Stimulated activated CD8-positive, alpha-beta memory T cell treated with anti-CD3 and anti-CD28 coated beads, Interleukin-7, amount 100 ng/mL, for 24 hours (primary cell): ENCODE measurements at regions not wholly inside any gene's neighbourhood (a gene's known extent, or its start where the extent isn't known, plus 50 kb on each side); places are given as distances from the start of the nearest gene placed in this dataset.
"Not testable (repeated sequence)": the region's sequence is repeated elsewhere in the genome, so short reads cannot be mapped to it uniquely, and the experiment has no call there.

ENCODE experiments used
- DNase-seq: peaks from one replicate; pipeline ENCODE4 v3.0.0-alpha.2; 2020; ENCODE audit warnings: low read depth

DNA sequence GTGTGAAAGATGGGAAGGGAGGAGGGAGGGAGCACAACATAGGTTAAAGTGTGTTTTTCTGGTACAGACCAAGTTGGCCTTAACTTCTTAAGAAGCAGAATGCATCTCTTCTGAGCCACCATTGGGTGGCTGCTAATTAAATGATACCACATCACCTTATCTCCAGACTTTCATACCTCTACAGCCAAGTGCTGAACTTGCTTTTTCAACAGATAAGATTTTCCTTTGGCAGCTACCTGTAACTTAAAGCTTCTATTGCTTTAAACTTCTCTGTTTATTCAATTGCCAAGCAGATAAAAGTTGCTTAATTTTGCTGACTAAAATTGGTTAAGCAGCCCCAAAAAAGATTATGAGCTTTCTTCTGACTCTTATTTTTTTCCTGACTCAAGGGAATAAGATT, 292.4 kb upstream of the SGO1 start:
- no peak for DNase-seq

DNA sequence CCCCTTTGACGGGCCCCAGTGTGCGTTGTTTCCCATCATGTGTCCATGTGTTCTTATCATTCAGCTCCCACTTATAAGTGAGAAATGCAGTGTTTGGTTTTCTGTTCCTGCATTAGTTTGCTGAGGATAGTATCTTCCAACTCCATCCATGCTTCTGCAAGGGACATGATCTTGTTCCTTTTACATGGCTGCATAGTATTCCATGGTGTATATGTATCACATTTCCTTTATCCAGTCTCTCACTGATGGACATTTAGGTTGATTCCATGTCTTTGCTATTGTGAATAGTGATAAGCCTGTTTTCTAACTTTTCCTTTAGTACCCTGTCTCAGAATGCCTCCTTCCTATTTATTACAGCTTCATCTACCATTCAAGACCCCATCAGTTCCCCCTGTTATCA, 278.2 kb upstream of the SGO1 start:
- not testable (repeated sequence) for DNase-seq

GRCh38 chr3:20462723-20463122, 276.7 kb upstream of the SGO1 start:
- no peak for DNase-seq

DNA sequence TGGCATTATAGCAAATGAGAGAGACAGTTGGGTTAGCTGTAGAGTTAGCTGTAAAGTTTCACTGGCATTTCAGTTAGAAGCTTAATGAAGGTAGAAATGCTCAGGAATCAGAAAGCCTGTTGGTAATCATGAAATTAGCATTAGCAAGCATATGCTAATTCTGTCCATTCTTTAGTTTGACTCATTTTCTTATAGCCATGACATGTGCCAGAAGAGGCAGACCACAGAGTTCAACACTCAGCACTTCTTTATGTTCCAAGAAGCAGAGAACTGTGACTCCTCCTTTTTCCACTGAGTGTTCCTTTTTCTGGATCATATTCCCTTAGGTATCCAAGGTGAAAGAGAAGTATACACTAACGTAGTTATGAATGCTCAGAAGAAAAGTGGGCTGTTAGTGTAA, 276.2 kb upstream of the SGO1 start:
- no peak for DNase-seq

DNA sequence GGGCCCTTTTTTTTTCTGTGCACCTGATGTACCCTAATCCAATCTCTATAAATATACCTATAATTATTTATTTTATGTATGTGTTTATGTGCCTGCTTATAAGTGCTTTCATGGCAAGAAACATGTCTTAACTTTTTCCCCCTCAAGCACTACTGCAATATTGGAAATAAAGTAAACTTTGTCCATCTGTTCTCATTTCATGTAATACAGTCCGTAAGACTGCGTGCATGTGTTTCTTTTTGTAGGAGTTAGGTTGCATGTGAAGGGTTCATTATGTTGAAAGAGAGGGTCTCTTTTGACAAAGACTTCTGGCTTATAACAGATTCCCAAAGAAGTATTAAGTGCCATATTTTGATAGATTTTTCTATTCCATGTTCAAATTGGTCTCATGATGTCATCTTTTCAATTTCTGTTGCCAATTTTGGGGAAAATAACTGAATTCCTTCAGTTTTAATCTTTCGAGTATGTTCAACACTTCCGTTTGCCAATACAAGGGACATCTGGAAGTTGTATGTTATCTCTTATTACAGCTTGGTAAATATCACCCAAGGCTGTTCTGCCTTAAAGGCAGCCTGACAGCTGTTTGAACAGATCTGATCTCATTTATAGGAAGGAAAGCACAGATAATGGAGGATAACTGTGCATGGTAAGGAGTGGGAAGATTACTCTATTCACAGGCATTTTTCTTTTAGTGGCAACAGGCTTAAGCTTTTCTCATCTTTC, 273.1 kb upstream of the SGO1 start:
- no peak for DNase-seq

DNA sequence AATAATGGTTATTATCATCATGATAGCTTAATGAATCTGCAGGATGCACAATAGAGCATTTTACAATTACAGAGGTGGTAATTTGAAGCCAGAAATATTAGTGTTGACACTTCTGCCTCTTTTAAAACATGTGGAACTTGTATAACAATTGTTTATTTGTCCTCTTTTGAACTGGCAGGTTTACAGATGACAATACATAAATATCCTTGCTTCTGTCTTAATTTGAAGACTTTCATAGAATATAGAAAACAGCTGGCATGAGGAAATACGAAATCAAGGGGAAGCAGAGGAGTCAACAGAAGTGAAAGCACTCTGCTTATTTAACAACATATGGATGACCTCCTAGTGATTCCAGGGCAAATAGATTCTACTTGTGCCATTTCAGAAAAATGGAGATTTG, 270.5 kb upstream of the SGO1 start:
- DNase-seq, result no peak

DNA sequence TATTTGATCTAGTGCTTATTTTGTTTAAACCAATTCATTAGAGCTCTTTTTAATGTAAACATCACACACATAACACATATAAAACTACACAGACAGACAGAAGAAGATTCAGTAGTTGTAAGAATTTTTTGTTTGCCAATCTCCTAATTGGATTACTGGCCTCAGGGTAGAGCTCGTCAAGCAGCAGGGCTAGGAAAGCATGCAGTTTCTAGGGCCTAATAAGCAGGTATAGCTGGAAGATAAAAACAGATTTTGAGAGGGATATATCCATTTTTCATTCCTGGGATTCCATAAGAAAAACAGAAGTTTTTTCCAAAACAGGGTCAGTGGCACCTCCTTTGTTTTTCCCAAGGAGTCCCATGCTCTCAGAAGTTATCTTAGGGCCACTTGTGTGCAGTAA, 265.2 kb upstream of the SGO1 start:
- DNase-seq, result no peak

DNA sequence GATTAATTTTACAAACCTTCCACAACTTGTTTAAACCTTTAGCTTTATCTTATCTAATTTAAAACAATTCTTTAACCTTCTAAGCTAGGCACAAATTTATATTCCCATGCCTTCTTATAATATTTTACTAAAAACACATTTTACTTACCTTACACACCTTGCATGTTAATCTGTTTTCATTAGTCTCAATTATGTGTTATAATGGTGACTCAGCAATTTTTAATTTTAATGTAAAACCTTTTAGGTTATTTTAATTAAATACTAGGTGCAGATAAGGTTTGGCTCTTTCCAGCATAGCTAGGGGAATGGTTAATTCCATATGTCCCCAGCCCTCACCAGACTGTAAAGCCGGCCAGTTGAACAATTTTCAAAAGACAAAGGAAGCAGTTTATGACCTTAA, 264.6 kb upstream of the SGO1 start:
- DNase-seq, result no peak

DNA sequence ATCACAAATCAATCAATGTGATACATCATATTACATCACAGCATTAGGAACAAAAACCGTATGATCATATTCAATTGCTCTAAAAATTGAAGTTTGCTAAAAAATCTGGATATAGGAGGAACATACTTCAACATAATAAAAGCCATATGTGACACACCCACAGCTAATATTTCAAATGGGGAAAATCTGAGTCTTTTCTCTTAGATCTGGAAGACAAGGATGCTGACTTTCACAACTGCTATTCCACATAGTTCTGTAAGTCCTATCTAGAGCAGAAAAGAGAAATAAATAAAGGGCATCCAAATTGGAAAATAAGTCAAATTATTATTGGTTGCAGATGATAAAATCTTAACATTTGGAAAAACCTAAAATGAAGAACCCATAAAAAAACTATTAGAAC, 256.8 kb upstream of the SGO1 start:
- no peak for DNase-seq

DNA sequence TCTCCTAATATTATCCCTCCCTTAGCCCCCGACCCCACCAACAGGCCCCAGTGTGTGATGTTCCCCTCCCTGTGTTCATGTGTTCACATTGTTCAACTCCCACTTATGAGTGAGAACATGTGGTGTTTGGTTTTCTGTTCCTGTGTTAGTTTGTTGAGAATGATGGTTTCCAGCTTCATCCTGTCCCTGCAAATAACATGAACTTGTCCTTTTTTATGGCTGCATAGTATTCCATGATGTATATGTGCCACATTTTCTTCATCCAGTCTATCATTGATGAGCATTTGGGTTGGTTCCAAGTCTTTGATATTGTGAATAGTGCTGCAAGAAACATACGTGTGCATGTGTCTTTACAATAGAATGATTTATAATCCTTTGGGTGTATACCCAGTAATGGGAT, 241.3 kb upstream of the SGO1 start:
- not testable (repeated sequence) for DNase-seq

DNA sequence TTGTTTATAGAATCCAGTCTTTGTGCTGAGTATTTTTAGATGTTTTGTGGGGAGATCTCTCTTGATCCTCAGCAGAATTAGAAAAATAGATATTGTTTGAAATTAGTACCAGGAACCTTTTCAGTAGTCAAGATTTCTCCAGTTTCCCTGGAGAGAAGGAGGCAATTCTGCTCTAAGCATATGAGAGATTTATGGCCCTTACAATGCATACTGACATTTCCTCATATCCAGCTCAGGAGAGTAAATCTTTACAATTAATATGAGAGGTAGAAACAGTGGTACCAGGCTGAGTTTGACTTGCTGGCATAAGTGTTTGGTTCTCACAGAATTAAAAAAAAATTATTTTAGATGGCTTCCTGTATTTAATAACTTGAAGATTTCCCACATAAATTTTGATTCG, 239.1 kb upstream of the SGO1 start:
- DNase-seq, result no peak

DNA sequence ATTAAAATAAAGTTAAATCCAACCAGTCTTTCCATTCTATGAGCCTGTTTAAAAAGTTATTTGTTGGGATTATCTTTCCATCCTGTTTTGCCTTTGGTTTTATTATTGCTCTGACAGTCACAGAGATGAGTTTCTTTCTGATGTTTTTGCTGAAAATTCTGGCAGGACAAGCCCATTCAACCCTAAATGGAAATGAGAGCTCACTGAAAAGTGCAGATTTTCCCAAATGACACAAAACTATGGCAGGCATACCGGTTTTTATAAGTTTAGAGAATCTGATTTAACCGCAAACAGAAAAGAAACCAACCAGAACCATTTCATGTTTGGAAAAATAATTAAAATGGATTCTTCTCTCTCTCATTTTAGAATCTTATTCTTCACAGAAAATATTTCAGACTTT, 238.1 kb upstream of the SGO1 start:
- no peak for DNase-seq

GRCh38 chr3:20422391-20422790, 236.4 kb upstream of the SGO1 start:
- no peak for DNase-seq

GRCh38 chr3:20417388-20418108, 231.5 kb upstream of the SGO1 start:
- DNase-seq, result no peak

DNA sequence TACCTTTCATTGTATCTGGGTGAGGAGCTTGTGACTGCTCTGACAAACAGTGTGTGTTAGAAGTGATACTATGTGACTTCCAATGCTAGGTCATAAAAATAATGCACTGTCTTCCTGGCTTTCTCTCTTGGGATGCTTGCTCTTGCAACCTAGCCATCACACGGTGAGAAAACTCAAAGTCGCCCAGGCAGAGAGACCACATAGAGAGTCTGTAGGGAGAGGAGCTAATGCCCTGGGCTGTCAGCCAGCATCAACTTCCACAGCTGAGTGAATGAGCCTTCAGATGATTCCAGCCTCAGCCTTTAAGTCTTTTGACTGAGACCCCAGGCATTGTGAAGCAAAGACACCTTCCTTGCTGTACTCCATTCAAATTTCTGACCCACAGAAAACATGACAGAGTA, 220.6 kb upstream of the SGO1 start:
- DNase-seq, result no peak

DNA sequence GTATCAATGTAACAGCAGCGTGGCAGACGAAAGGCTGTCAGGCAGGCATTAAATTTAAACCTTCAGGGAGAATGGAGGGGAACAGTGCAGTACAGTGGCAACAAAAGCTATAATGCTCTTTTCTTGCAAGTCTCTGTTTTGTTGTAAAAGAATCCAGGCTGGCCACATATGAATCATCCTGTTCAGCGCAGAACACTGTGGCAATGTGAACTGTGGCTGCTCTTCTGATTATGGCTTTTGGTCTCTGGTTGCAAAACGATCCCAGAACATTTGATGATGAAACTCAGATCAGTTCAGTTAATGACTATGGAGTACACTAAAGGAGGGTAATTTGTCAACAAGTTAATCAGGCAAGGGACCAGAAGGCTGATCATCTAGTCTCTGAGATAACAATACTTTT, 219.7 kb upstream of the SGO1 start:
- DNase-seq, result no peak

DNA sequence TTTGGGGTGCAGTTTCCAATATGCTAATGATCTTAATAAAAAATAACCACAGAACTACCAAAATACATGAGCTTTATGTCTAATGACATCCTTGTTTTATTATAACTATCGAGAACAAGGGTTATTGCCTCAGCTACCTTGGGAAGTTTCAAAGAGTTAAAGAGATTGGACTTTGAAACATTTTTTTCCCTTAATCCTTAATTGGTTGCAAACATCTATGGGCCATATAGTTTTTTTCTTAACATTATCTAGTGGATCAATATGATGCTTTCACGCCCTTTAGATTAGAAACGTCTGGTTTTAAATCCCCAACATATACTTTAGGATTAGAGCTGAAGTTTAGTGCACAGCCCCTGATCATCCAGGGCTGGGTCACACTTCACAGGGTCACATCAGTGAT, 219.2 kb upstream of the SGO1 start:
- no peak for DNase-seq

- DNase-seq, result no peak
Observed at GRCh38 chr3:20404741-20405100, 218.7 kb upstream of the SGO1 start.

DNA sequence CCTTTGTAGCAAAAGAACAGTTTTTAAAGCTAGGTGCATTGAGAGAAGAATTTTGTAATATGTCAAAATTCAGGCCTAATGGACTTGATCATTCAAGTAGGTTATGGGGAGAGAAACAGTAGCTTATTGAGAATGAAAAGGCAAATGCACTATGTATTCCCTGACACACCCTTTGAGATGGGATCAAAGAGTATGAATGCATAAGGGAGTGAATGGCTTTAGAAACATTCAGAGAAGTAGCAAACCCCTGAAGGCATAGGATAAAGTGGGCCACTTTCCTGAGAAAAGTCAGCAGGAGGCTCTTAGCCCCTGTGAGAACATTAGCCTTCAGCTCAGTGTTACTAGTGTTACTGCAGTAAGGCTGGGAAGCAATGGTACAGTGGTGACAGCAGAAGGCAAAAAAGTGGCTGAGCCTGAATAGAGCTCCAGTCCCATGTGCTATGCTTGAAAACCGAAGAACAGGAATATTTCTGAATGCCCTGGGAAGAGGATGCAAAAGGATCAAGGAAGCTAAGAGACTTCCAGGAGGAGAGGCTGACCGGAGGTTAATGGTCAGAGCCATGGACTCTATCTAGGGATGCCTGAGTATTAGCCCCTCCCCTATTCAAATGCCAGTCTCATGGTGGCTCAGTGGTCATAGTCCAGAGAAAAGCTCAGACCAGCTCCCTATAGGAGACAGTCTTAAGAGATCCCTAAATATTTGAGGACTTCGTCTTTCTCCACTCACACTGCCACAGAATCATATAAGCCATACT, 218.2 kb upstream of the SGO1 start:
- DNase-seq, result no peak

- no peak for DNase-seq
Observed at GRCh38 chr3:20401253-20401652, 215.2 kb upstream of the SGO1 start.

DNA sequence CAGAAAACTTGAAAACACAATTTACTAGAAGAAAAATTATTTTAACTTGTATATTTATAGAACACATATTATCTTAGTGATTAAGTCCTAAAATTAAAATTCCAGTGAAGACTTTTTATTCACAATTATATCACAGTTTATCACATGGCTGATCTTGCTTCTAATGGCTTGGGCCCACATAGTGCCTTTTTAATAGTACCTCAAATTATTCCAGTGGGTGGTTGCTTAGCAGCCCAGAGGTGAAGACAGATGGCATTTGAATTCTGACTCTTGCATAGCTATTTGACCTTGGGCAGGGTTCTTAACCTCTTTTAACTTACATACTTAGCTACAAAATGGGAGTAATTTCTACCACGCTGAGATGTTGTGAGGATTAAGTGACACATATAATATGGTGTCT, 214.7 kb upstream of the SGO1 start:
- DNase-seq, result no peak

- DNase-seq, result no peak
Observed at GRCh38 chr3:20400281-20400680, 214.3 kb upstream of the SGO1 start.

DNA sequence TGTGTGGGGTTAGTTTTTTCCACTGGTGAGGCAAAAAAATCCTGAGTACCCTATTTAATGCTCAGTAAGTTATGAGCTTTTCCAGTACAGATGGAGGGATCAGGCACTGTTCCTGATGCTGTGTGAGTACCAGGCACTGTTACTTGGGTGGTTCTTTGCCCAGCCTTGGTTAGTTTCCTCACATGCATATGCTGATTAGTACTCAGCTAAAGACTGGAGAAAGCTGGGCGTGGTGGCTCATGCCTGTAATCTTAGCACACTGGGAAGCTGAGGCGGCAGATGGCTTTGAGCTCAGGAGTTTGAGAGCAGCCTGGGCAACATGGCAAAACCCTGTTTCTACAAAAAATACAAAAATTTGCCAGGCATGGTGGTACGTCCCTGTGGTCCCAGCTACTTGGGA, 210.3 kb upstream of the SGO1 start:
- DNase-seq, result no peak
